OCI-LY1 (cell line): ENCODE measurements at regions not wholly inside any gene's neighbourhood (a gene's known extent, or its start where the extent isn't known, plus 50 kb on each side); places are given as distances from the start of the nearest gene placed in this dataset.

Source experiments
- H2AFZ ChIP-seq: fragments of 200-600 bp; sonication (generic), shearing (Covaris generic); 2 replicates; pipeline ENCODE4 v1.6.0; 2014; ENCODE audit warnings: antibody characterized with exemption, mild to moderate bottlenecking, low read length
- H3F3A ChIP-seq: fragments of 200-600 bp; sonication (generic), shearing (Covaris generic); 2 replicates; pipeline ENCODE4 v1.6.0; 2014; ENCODE audit warnings: mild to moderate bottlenecking, antibody characterized with exemption, low read length, moderate library complexity; ENCODE audit not compliant: insufficient read depth
- H3K27ac ChIP-seq: fragments of 200-600 bp; sonication (generic); 2 replicates; pipeline ENCODE4 v1.5.1; 2014; ENCODE audit warnings: low read length, mixed run types, mild to moderate bottlenecking, low read depth; ENCODE audit not compliant: poor library complexity, severe bottlenecking
- H3K27me3 ChIP-seq: fragments of 200-600 bp; sonication (generic); 2 replicates; pipeline ENCODE4 v1.6.0; 2014; ENCODE audit warnings: antibody characterized with exemption, mild to moderate bottlenecking, low read length, moderate library complexity; ENCODE audit not compliant: insufficient read depth
- H3K36me3 ChIP-seq: fragments of 200-600 bp; sonication (generic); 2 replicates; pipeline ENCODE4 v1.6.1; 2014; ENCODE audit warnings: mild to moderate bottlenecking, antibody characterized with exemption, low read length, moderate library complexity, mixed read lengths; ENCODE audit not compliant: insufficient read depth
- H3K4me1 ChIP-seq: fragments of 200-600 bp; sonication (generic); 2 replicates; pipeline ENCODE4 v1.5.1; 2014; ENCODE audit warnings: mild to moderate bottlenecking, low read length, moderate library complexity; ENCODE audit not compliant: insufficient read depth, severe bottlenecking
- H3K4me2 ChIP-seq: fragments of 200-600 bp; sonication (generic), shearing (Covaris generic); 2 replicates; pipeline ENCODE4 v1.6.1; 2014; ENCODE audit warnings: low read length
- H3K4me3 ChIP-seq: fragments of 200-600 bp; sonication (generic); 2 replicates; pipeline ENCODE4 v1.5.1; 2014; ENCODE audit warnings: low read length, low read depth, mild to moderate bottlenecking, mixed read lengths; ENCODE audit not compliant: poor library complexity, severe bottlenecking
- H3K79me2 ChIP-seq: fragments of 200-600 bp; shearing (Covaris generic); 2 replicates; pipeline ENCODE4 v1.6.1; 2016; ENCODE audit warnings: mixed run types, low read length, mixed read lengths; ENCODE audit not compliant: insufficient read depth
- H3K9ac ChIP-seq: fragments of 200-600 bp; sonication (generic), shearing (Covaris generic); 2 replicates; pipeline ENCODE4 v1.6.1; 2014; ENCODE audit warnings: mild to moderate bottlenecking, low read length, mixed read lengths
- H3K9me2 ChIP-seq: fragments of 200-600 bp; sonication (generic), shearing (Covaris generic); 2 replicates; pipeline ENCODE4 v1.6.1; 2014; ENCODE audit warnings: low read depth, mild to moderate bottlenecking, low read length, mixed read lengths
- H3K9me3 ChIP-seq: fragments of 200-600 bp; shearing (Covaris generic); 2 replicates; pipeline ENCODE4 v1.6.1; 2014; ENCODE audit warnings: low read length, mixed read lengths
- H4K20me1 ChIP-seq: fragments of 200-600 bp; sonication (generic), shearing (Covaris generic); 2 replicates; pipeline ENCODE4 v1.6.0; 2016; ENCODE audit warnings: mild to moderate bottlenecking, low read length; ENCODE audit not compliant: insufficient read depth
- EZH2 ChIP-seq: fragments of 200-600 bp; sonication (generic), shearing (Covaris generic); IDR thresholded peaks from 2 replicates; pipeline ENCODE4 v1.8.0; 2017; ENCODE audit warnings: borderline replicate concordance, mixed run types, mild to moderate bottlenecking, antibody characterized with exemption, low read length, moderate library complexity, mixed read lengths
- TF ChIP-seq, protein P1 (sequence below): fragments of 200-600 bp; sonication (generic), shearing (Covaris generic); IDR thresholded peaks from 2 replicates; pipeline ENCODE4 v1.5.1; 2017; ENCODE audit warnings: mild to moderate bottlenecking, antibody characterized with exemption, low read length, moderate library complexity, mixed read lengths

DNA sequence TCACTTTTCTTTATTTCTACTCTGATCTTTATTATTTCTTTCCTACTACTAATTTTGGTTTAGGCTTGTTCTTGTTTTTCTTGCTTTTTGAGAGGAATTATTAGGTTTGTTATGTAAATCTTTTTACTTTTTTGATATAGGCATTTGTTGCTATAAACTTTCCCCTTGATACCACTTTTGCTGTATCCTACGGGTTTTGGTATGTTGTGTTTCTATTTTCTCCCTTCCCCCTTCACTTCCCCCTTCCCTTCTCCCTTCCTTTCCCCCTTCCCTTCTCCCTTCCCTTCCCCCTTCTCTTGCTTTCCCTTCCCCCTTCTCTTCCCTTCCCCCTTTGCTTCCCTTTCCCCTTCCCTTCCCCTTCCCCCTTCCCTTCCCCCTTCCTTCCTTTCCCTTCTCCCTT is 529.6 kb downstream of the RAB38 start:
- TF ChIP-seq, protein P1, sequence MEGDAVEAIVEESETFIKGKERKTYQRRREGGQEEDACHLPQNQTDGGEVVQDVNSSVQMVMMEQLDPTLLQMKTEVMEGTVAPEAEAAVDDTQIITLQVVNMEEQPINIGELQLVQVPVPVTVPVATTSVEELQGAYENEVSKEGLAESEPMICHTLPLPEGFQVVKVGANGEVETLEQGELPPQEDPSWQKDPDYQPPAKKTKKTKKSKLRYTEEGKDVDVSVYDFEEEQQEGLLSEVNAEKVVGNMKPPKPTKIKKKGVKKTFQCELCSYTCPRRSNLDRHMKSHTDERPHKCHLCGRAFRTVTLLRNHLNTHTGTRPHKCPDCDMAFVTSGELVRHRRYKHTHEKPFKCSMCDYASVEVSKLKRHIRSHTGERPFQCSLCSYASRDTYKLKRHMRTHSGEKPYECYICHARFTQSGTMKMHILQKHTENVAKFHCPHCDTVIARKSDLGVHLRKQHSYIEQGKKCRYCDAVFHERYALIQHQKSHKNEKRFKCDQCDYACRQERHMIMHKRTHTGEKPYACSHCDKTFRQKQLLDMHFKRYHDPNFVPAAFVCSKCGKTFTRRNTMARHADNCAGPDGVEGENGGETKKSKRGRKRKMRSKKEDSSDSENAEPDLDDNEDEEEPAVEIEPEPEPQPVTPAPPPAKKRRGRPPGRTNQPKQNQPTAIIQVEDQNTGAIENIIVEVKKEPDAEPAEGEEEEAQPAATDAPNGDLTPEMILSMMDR: no peak
- TF ChIP-seq EZH2: no peak
- no peaks in the 10 kb centered on the region for H3K4me1 ChIP-seq
- no peaks in the 10 kb centered on the region for H3K79me2 ChIP-seq
- H2AFZ ChIP-seq: no peak overlapping the region
- H3K9me2 ChIP-seq: no peaks in the 10 kb centered on the region
- H3K27ac ChIP-seq: no peak overlapping the region
- no peaks in the 10 kb centered on the region for H3K36me3 ChIP-seq
- H3K4me3 ChIP-seq: no peak overlapping the region
- H3K27me3 ChIP-seq: no peaks in the 10 kb centered on the region
- H3F3A ChIP-seq: no peaks in the 10 kb centered on the region
- H3K4me2 ChIP-seq: no peak overlapping the region
- H3K9me3 ChIP-seq: no peaks in the 10 kb centered on the region
- H3K9ac ChIP-seq: no peak overlapping the region
- H4K20me1 ChIP-seq: no peaks in the 10 kb centered on the region

DNA sequence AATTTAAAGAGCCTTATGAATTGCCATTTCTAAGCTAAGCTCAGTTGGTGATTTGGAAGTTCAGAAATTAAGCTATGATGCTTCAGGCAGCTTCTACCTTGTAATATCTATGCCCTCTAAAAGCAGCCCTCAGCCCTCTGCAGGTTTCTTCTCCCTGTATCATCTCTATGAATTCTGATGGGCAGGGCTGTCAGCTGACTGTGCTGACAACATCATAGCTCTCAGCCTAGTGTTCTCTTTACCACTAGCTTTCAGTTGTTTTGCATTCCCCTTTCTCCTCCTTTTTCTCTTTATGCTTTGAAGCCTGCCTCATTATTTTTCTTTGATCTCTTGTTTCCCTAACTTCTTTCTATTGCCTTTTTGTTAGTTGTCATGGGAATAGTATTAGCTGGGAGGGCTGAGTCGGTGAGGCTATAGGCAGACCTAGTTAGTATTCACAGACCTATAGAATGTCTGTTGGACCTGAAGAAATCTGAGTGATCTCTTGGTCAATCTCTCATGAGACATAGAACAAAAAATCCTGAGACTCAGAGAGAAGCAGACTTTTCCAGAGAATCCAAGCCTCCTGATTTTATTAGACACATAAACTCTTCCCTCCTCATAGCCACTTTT is 535.4 kb downstream of the RAB38 start:
- Histone ChIP-seq H3F3A (no peaks in the 10 kb centered on the region), H3K4me3 (no peak overlapping the region), H3K9me3 (no peaks in the 10 kb centered on the region), H3K27me3 (no peaks in the 10 kb centered on the region), H3K79me2 (no peaks in the 10 kb centered on the region), H3K9me2 (no peaks in the 10 kb centered on the region), H3K36me3 (no peaks in the 10 kb centered on the region), H3K4me1 (no peaks in the 10 kb centered on the region), H3K9ac (no peak overlapping the region), H4K20me1 (no peaks in the 10 kb centered on the region), H3K27ac (no peak overlapping the region), H3K4me2 (no peak overlapping the region), H2AFZ (no peak overlapping the region)
- TF ChIP-seq, protein P1: no peak
- TF ChIP-seq EZH2: no peak

DNA sequence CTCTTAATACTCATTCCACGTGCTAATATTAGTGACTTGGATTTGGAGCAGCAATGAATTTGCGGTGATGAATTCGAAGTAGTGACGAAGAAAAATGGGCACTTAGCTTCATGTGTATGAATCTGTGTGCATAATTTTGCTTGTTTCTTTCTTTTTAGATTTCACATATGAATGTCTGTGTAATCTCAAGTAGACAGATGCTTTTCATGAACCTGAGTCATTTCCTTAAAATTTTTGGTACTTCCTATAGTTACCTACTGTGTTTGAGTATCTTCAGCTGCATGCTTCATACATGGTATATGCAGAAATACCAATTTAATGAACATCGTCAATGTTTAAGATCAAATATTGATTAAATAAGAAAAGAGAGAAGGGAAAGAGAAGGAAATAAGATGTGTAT is 540.2 kb downstream of the RAB38 start:
- Histone ChIP-seq H3F3A (no peaks in the 10 kb centered on the region), H3K79me2 (no peaks in the 10 kb centered on the region), H3K4me3 (no peak overlapping the region), H3K36me3 (no peaks in the 10 kb centered on the region), H3K27ac (no peak overlapping the region), H3K4me1 (no peaks in the 10 kb centered on the region), H3K9me3 (no peaks in the 10 kb centered on the region), H4K20me1 (no peaks in the 10 kb centered on the region), H2AFZ (no peak overlapping the region), H3K9me2 (no peaks in the 10 kb centered on the region), H3K27me3 (no peaks in the 10 kb centered on the region), H3K4me2 (no peak overlapping the region), H3K9ac (no peak overlapping the region)
- no peak for TF ChIP-seq EZH2
- TF ChIP-seq, protein P1: no peak
